GM12864 (cell line): ENCODE measurements at regions not wholly inside any gene's neighbourhood (a gene's known extent, or its start where the extent isn't known, plus 50 kb on each side); places are given as distances from the start of the nearest gene placed in this dataset.

Experiments
- DNase-seq: peaks from one replicate; pipeline ENCODE4 v3.0.0-alpha.2; 2011; ENCODE audit warnings: low read depth
- H3K4me3 ChIP-seq: 2 replicates; pipeline ENCODE4 v1.5.1; 2011; ENCODE audit warnings: mild to moderate bottlenecking, low read depth, low read length, control low read depth
- CTCF ChIP-seq: IDR thresholded peaks from 2 replicates; pipeline ENCODE4 v1.5.1; 2011; ENCODE audit warnings: low read depth, mild to moderate bottlenecking, moderate library complexity, low read length, control low read depth, inconsistent platforms; ENCODE audit errors: missing control alignments

GRCh38 chr1:201678264-201679101, 139.6 kb downstream of the NAV1 start:
- H3K4me3 ChIP-seq = no peak overlapping the region
- no peak for DNase-seq
- TF ChIP-seq CTCF = no peak

DNA sequence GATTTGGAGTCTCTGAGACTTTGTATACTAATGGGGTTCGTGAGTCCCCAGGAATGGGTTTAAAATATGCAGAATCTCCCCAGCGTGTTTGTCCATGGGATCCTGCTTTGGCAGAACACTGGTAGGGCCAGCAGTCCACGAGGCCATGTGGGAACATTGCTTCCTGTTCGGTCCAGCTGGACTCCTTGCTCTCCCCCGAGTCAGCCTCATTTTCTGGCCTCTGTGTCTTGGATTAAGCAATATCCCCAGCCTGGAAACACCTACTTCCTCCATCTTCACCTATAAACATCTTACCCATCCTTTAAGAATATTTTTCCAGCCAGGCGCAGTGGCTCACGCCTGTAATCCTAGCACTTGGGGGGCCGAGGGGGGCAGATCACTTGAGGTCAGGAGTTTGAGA, 142.4 kb downstream of the NAV1 start:
- TF ChIP-seq CTCF = no peak
- no peak for DNase-seq
- no peak overlapping the region for H3K4me3 ChIP-seq

- no peak overlapping the region for H3K4me3 ChIP-seq
- no peak for DNase-seq
- TF ChIP-seq CTCF = no peak
Measured at GRCh38 chr1:201682964-201683363, 144.0 kb downstream of the NAV1 start.

DNA sequence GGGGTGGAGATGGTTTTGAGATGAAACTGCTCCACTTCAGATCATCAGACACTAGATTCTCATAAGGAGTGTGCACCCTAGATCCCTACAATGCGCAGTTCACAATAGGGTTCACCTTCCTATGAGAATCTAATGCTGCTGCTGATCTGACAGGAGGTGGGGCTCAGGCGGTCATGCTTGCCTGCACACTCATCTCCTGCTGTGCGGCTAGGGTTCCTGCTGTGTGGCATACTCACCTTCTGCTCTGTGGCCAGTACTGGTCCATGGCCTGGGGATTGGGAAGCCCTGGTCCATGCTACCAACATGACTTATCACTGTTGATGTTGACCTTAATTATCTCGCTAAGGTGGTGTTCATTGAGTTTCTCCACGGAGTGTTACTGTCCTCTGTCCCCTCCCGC, 144.5 kb downstream of the NAV1 start:
- no peak for TF ChIP-seq CTCF
- H3K4me3 ChIP-seq = no peak overlapping the region
- no peak for DNase-seq

DNA sequence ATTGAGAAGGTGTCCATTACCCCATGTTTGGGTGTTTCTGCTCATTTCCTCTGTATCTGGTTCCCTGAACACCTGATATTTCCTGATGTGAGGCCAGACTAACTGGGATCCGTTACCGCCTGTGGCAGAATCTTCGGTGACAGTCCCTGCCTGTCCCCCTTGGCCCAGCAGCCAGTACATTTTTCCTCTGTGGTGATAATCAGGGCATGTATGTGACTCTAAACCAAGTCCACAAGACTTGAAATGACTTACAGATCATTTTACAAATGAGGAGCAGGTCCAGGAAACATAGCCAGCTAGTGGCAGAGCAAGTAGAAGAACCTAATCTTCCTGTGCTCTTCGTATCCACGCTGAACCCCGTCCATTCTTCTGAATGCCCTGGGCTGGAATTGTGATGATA, 143.5 kb upstream of the IPO9 start:
- H3K4me3 ChIP-seq = no peak overlapping the region
- TF ChIP-seq CTCF = no peak
- no peak for DNase-seq

DNA sequence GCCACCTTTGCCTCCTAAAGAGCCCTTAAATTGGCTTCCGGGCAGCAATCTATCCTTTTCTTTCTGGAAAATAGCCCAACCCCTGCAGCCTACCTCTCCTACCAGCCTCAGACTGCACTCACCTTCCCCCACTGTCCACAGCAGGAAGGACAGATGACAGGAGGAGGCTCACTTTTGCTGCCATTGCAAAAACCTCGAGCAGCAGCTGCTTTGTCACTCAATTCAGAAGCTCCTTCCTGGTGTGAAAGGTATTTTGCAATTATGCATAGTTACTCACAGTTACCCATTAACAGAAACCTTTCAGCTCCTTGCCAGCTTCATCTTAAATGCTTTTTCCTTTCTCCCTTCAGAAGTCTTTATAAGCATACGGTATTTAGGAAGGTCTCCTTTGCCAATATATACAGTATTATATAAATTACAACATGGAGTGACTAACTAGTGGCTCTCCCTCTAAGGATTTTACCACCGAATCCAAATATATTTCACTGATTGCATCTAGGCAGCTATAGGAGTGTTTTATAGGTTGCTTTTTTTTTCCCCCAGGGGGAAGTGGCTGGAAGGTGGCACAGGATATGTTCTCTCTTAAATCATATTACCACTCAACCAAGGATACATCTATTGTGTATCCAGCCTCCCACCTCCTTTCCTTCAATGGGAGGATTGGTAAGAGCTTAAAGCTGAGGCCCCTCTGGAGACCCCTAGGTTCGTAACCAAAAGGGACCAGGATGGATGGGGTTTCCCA, 142.1 kb upstream of the IPO9 start:
- no peak overlapping the region for H3K4me3 ChIP-seq
- no peak for DNase-seq
- no peak for TF ChIP-seq CTCF

DNA sequence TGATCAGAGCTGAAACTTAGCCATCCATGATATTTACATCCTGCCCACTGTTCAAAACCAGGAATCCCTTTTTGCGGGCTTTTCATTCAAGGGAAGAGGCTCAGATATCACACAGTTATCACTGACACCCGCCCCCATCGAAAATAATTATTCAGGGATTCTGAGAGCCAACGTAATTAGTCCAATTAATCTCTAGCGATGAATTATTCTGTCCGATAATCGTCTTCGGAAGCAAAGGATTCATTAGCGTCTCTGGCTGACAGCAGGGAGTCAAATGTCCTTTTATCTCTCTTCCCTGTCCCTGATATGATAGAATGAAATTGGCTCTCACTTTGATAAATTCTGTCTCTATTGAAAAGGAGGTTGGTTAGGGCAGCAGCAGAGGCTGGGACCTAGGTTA, 140.4 kb upstream of the IPO9 start:
- no peak overlapping the region for H3K4me3 ChIP-seq
- DNase-seq = no peak
- TF ChIP-seq CTCF = no peak
